IPS DF 4.7 (cell line): ENCODE measurements at regions not wholly inside any gene's neighbourhood (a gene's known extent, or its start where the extent isn't known, plus 50 kb on each side); places are given as distances from the start of the nearest gene placed in this dataset.
"Not testable (repeated sequence)": the region's sequence is repeated elsewhere in the genome, so short reads cannot be mapped to it uniquely, and the experiment has no call there.

Source experiments
- DNase-seq: peaks from one replicate; pipeline ENCODE4 v3.0.0-alpha.2; 2013; ENCODE audit warnings: low spot score; ENCODE audit errors: extremely low read depth

DNA sequence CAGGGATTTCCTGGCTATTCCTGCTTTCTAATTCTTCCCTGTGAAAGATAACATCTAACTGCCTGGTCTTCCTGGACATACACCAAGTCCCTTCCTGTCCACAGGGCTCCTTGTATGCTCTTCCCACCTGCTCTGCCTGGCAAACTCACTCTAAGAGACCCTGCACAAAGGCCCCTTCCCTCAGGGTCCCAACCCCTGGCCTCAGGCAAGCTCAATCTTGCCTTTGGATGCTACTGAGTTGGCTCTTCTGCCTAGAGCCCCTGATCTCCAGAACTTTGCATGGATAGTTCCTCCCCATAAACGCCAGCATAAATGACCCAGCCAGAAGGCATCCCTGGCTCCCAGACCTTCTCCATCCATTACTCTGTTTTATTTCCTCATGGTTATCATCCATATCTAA is 98.3 kb upstream of the OTOS start:
- no peak for DNase-seq

- DNase-seq, result no peak
Measured at GRCh38 chr2:240239325-240239724, 98.9 kb upstream of the OTOS start.

DNA sequence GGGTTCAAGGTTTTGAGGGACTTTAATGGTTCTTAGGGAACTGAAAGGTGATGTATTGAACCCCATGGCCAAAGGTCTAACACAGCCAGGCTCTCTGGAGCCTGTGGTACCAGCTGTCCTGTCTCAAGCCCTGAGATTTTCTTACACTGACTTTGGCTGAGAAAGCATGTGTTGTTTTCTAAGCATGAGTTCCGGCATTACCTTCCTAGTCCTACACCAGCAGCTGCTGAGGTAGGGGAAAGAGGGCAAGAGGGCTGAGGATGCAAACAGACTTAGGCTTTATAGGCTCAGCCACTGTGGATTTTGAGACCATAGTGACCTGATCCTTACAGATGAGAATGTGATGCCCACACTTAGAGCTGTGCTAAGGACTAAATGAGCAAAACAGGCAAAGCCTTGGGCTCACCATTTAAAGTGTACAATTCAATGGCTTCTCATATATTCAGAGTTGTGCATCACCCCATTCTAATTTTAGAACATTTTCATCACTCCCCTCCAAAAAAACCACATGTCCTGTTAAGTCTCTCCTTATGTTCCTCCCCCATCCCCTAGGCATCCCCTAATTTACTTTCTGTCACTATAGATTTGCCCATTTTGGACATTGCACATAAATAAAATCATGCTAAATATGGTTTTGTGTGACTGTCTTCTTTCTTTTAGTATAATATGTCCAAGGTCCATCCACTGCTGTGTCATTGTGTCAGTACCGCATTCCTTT is 99.7 kb upstream of the OTOS start:
- DNase-seq, result no peak

DNA sequence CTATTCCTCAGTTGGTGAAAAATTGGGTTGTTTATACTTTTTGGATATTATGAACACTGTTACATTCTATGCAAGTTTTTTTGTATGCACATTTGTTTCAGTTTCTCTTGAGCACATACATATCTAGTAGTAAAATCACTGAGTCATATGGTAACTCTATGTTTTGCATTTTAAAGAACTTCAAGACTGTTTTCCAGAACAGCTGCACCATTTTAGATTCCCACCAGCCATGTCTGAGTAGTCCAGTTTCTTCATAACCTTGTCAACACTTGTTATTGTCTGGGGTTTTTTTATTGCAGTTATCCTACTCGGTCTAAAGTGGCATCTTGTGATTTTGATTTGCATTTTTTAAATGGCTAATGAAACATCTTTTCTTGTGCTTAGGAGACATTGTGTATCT is 100.3 kb upstream of the OTOS start:
- no peak for DNase-seq

DNA sequence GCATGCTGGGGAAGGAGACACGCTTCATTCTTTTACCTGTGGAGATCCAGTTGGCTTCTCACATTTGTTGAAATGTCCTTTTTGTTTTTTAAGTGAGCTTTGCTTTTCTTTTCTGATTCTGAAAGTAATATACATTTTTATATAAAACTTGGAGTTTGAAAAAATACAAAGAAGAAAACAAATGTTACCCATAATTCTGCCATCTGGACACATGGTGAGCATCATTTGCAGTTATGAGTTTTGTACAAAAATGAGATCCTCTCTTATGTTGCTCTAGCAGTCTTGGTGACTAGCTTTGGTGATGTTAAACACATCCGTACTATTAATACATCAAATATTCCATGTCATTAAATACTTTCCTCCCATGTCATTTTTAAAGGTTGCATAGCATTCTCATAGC is 101.1 kb upstream of the OTOS start:
- no peak for DNase-seq

DNA sequence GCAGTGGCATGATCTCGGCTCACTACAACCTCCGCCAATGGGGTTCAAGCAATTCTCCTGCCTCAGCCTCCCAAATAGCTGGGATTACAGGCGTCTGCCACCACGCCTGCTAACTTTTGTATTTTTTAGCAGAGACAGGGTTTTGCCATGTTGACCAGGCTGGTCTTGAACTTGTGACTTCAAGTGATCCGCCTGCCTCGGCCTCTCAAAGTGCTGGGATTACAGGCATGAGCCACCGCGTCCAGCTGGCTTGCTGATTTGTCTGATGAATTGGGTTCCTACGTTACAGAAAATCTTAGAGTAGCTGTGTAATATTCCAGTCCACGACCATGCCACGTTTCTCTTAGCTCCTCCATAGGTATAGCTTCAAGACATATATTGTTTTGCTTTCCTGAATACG is 102.6 kb upstream of the OTOS start:
- DNase-seq, result not testable (repeated sequence)

GRCh38 chr2:240244543-240244942 is 104.1 kb upstream of the OTOS start:
- DNase-seq, result no peak

DNA sequence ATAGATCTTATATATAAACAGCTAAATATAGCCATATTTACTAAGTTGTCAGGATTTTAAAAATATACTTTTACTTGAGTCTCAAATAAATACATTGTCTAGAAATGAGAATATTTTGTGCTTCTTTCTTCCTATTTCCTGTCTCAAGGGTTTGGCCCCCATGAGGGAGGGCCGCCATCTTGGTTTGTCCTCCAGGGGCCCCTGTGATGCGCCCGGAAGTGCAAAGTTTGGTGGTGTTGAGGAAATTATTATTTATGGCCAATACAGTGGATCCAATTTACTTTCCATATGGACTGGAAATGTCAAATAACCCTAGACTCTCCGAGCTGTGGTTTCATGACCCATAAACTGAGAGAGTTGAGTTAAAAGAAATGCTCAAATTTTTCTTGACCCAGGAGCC is 104.7 kb upstream of the OTOS start:
- DNase-seq, result no peak

GRCh38 chr2:240245706-240246105 is 105.2 kb upstream of the OTOS start:
- DNase-seq, result no peak

DNA sequence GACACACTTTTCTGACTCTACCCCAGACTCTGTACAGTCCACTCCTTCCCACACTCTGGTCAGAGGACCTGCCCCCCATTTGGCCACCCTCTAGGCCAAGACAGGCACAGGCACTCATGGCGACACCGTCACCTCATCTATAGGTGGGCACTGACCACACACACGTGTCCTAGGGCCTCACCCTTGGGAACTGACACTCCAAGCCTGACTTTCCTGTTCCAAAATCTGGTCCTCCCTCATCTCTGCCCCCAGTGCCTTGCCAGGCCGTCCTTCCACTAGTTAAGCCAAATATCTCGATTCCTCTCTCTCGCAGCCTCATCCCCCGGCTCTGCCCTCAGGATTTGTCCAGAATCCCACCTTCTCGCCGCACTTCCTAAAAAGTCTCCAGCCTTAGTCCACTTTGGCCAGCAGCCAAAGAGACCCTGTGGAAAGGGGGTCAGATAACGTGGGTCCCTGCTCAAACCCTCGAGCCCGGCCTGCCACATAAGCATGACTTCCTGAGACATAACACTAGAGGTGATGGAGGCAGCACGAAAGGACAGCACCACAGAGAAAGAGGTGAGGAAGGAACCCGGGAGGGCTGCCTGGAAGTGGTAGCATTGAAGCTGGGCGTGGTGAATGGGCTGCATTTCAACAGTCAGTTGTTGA is 105.8 kb upstream of the OTOS start:
- DNase-seq, result no peak

DNA sequence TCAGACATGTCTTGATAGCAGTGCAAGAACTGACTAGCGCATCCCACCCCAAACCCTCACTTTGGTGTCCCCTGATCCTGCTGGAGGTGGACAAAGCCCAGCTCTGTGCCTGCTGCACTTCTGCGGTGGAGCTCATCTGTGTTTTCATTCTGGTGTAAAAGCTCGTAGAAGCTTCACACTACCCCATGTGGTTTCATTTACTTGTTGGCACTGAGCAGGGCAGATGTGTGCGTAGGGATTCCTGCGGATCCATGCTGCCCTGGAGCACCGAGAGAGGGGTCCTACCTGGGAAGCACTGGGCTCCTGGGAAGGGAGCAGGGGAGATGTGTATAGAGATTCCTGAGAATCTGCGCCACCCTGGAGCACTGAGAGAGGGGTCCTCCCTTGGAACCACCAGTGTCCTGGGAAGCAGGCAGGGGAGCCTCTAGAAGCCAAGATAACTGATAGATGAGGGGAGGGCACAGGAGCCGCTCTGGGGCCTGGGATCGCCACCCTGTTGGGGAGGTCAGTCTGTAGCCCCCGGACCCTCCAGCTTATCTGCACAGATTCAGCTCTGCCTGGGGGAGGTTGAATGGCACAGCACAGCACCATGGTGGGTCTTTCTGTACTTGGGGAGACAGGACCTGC is 106.9 kb upstream of the OTOS start:
- DNase-seq, result no peak

DNA sequence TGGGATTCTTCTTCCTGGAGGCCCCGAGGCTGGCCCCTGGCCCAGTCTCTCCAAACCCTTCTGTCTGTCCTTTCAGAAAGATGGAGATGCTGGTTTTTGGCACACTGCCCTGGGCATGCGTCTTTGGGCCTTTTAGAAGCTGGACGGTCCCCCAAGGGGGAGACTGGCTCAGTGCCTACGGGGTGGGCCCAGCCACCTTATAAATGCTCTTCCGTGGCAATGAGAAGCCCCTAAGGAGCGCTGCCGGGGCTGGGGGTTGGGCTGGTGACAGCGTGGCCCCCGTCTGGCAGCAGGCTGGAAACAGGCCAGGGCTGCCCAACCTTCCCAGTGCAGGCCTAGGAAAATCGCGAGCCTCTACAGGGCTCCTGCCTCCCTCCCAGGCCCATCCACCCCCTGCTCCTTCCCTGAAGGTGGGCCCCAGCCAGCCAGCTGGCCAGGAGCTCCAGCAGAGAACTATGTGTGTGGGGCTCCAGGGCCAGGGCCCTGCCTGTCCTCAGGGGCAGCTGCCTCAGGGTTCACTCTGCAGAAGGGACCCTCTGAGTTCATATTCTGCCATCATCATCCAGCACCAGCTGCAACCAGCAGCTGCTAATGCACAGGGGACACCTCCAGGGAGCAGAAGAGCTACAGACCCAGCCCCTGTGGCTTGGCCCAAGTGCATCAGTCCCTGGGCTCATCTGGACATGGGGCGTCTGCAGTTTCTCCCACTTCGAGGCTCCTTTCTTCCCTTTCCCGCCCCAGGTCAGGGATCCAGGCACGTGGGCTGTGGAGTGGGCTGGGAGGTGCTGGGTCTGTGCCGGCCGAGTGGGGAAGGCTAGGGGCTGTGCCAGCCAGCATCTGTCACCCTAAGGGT is 107.6 kb upstream of the OTOS start:
- no peak for DNase-seq

- DNase-seq, result no peak
Measured at GRCh38 chr2:240248721-240249422, 108.4 kb upstream of the OTOS start.

GRCh38 chr2:240249423-240250149 is 109.1 kb upstream of the OTOS start:
- DNase-seq, result no peak

GRCh38 chr2:240250150-240250984 is 109.9 kb upstream of the OTOS start:
- no peak for DNase-seq

DNA sequence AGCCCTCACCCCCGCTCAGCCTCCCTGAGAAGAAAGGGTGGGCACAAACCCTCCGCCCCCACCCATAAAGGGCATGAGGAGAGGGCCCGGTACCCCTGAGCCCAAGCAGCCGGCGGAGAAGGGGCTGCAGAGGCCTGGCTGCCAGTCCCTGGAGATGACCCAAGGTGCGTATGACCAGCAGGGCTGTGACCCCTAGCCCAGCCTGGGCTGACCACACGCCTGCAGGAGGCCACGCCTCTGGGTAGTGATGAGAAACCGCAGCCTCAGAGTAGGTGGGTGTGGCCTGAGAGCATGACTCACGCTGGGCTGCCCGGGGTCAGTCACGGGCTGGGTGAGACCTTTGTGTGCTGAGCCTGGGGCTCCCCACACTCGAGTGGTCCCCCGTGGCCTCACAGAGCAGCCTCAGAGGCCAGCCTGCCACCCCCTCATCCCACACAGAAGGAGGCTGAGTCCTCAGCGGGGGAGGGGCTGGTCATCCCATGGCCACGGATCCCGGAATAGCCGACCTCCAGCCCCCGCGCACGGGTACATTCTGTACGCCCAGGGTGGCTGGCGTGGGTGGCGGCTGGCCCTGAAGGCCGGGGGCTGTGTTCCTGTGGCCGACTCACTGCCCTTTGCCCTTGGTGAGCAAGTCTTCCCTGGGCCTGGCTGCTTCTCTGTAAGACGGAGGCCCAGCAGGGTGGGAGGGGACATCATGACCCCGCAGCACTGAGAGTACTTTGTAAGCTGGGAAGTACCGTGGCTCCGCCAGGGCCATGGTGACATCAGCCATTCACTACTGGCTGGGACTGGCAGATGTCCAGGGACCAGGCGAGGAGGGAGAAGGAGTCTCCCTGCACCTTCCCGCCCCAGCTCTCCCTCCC is 110.8 kb upstream of the OTOS start:
- no peak for DNase-seq

GRCh38 chr2:240251848-240252190 is 111.4 kb upstream of the OTOS start:
- DNase-seq, result no peak

- no peak for DNase-seq
Measured at GRCh38 chr2:240252191-240252871, 111.9 kb upstream of the OTOS start.
